ENCODE measurements at regions not wholly inside any gene's neighbourhood (a gene's known extent, or its start where the extent isn't known, plus 50 kb on each side); places are given as distances from the start of the nearest gene placed in this dataset.

DNA sequence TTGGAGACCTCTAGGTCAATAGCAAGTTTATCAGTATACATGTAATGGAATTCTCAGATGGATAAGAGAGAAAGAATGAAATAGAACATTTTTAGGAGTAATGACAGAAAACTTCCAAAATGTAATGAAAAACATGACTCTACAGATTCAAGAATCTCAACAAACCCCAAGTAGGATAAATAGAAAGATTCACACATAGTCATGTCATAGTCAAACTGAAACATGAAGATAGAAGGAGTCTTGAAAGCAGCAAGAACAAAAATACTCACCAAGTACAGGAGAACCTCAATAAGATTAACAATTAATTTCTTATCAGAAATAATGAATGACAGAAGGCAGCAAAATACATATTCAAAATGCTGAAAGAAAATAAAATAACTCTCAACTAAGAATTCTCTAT, 164.5 kb downstream of the SPATA31D1 start:
- no peak for DNase-seq (ENCODE audit: low spot score)

DNA sequence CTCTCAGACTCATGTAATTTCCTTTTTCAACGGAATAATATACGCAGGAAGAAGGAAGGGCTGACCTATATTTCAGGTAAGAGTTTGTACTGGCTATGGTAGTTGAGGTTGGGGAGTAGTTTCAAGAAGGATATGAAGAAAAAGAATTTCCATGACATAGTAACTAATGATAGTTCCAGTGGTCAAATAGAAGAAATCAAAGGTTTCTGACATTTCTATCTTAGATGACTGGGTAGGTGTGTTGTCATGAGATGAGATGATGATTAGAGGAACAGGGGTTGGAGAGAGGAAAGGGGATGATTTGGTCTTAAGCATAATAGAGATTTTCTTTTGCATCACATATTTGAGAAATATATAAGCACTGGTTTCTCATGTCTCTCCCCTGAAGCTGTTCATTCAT, 166.0 kb downstream of the SPATA31D1 start:
- no peak for DNase-seq (ENCODE audit: low spot score)

DNA sequence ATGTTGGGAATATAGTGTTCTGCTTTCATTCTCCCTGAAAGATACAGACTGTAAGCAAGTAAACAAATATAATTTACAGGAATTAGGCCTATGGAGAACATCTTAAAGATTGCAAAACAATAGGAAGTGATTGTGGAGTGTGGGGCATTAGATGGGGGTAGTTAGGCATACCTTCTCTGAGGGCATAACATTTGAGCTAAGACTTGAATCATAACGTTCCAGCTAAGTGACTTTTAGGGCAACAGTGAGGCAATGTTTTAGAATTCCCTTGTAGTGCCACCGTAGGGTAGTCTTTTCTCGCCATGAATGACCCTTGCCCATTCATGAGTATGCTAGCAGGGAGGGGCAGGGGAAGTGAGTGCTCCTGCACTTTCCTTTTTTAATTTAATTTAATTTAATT, 173.3 kb downstream of the SPATA31D1 start:
- no peak for DNase-seq (ENCODE audit: low spot score)

DNA sequence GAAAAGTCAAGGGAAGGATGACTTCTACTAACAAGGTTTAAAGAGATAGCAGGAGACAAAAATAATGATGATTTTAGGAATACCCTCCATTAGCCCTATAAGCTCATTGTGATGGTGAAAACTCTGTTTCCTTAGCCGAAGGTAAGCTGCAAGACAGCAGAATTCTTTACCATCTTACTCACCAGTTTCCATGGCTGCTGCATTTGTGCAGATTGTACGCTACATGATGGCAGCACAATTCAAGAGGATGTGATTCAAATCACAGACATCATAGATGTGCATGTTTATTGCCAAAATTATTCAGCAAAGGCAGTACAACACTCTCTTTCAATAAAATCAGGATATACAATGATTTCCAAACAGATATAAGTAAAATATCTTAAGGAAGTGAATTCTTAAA, 175.6 kb downstream of the SPATA31D1 start:
- no peak for DNase-seq (ENCODE audit: low spot score)

DNA sequence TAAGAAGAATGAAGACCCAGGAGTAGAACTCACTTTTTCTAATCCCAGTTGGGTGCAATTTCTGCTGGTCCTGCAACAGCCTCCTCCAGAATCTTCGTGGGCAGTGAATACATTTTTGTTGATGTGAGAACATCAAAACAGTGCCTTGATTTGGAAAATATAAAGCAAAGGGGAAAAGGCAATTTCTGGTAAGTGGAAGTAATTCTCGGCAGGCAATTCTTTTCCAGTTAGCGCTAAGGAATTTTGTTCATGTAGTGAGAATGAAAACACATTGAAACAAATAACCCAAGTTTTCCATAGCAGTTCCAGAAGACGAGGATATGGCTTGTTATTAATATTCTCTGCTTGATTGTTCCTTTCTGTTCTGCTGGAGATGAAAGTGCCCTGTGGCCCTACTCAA, 178.7 kb downstream of the SPATA31D1 start:
- DNase-seq (ENCODE audit: low spot score), result no peak

DNA sequence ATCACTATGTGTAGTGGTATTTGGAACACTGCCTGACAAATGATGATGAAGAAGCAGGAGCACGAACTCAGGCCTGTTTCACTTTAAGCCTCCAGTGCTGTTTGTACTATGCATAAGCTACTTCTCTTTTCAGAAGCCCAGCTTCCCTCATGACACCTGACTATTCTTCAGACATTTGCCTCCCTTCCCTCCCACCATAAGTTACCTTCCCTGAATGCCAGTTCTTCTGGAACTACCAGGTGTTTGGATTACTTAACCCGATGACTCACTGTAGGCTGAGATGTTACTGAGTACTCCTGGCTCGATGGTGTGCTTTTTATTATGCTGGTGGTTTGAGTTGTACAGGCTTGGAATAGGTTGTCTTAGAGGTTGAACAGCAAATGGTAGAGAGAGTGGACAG, 180.0 kb downstream of the SPATA31D1 start:
- DNase-seq (ENCODE audit: low spot score), result no peak

DNA sequence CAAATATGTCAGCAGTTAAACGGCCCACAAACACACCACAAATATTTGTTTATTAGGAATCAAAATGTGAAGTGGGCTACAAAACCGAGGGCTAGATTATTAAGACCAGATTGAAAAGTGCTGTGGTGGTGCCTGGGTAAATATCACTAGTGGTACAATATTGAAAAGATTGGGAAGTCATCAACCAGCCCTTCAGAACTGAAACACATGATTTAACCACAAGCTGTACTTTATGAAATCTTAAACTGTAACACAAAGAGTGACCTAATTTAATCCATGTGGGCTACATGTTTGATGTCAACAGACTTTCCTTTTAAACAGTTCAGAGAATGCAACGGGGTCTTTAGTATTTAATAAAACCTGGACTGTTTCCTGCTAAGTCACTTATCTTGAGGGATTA, 182.3 kb downstream of the SPATA31D1 start:
- DNase-seq (ENCODE audit: low spot score), result peak; percentile 44

DNA sequence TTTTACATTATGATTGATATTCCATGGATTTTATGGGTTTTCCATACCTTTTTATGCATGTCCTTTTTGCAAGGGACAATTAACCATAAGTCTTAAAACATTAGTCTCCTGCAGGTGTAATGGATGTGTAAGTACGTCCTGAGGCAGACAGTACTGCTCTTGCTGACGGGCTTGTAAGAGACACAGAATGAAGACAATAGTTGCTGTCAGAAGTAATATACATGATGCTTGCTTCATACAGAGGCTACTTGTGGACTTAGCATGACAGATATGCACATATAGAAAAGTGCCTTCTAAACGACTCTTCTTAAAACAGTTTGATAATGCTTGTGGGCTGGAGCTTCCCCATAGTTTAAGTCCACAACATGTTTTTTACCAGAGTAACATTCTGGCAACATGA, 182.7 kb downstream of the SPATA31D1 start:
- no peak for DNase-seq (ENCODE audit: low spot score)

DNA sequence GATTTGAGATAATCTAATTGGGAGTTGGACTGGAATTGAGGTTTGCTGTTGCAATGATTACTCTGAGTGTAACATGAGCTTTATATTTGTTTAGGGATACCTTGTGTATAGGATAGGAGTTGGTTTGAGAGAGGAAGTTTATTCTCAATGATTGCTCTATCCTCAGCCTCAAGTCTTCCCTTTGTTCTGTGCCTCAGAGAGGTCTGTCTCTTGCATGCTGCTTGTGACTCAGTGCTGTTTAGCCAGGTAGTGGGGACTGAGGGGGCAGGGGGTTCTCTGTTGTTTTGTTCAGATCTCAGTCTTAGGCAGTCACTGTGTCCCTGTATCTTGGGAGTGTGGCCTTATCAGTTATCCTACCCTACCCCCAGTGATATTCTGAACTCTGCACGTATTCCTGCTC, 192.1 kb downstream of the SPATA31D1 start:
- no peak for DNase-seq (ENCODE audit: low spot score)

DNA sequence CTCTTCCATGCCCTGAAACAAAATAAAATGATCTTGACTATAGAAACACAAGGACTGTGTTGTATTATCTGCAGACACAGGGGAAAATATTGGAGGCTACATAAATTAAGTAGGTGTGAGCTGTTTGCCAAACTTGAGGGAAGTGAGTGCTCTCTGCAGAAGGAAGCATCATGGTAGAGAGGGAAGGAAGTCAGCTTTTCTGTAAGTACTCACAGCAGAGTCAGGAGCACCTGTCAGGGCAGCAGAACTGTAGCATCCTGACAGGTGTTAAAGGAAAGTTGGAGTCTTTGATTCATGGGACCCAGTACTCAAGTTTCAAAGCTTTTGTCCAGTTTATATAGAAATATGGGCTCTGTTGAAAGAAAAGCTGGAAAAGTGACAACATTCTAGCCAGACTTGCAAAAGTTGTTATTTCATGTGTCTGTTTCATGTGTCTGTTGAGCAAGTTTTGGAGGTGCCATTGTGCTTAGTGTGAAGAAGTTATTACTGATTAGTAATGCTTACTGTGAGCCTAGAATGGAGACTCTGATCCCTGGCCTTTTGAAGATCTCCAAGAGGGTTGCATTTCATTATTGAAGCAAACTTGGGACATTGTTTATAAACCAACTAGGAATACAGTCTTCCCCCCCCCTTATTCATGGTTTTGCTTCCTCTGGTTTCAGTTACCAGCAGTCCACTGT, 194.7 kb downstream of the SPATA31D1 start:
- no peak for DNase-seq (ENCODE audit: low spot score)

DNA sequence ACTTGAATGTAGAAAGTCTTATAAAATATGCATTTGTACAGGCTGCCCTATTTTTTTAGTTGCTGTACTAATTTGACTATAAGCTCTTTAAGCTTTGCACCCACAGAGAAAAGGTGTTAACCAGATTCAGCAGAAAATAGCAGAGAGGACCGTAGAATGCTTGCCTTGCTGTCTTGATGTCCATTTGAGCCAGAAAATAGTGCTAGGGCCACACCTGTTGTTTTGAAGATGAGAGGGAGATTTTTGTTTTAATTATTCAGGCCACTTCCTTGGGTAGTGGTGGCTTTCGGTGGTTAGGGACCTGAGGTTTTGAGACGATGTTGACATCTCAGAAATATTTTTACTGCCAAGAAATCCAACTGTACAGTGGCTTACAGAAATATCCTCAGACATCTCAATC, 196.0 kb downstream of the SPATA31D1 start:
- DNase-seq (ENCODE audit: low spot score), result no peak

DNA sequence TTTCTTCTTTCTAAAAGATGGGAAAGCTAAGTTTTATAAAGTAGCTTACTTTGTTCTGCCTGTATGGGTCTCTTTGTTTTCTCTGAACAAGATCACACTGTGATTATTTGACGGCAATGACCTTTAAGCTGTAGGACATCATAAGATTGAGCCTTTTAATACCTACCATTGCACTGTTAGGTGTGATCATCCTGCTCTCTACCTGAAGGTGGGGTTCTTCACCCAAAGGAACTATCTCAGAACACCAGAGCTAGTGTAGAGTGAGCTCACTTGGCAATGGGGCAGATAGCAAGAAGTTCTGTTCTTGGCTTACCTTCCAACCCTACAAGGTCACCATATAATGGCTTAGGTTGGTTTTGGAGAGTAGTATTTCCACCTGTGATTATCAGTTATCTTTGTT, 200.2 kb downstream of the SPATA31D1 start:
- DNase-seq (ENCODE audit: low spot score), result no peak

DNA sequence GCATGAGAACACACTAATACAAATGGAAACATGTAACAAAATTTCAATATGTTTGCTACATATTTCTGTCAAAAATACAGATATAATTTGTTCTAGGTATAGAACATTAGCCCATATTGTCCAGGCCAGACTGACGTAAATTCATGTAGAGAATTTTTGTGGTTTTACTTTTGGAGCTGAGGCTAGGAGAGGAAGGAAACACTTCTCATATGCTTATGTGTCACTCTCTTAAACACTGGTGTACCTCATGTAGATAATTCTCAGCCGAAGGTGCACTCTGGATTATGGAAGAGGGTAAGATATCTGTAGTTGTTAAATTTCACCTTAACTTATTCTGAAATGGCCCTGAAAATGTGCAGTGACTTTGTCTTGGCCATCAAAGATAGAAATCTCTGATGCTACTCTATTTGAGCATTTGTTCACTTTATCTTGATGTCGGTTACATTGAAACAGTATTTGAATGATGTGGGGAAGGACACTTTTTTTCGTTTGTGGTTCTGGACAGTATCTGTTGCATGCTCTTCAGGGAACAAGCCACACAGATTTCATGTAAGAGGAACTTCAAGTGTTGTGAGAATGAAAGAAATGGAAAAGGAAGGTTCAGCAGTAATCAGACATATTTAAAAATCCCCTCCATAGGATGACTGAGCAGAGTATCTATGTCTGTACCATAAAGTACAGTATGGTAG, 202.7 kb downstream of the SPATA31D1 start:
- no peak for DNase-seq (ENCODE audit: low spot score)

DNA sequence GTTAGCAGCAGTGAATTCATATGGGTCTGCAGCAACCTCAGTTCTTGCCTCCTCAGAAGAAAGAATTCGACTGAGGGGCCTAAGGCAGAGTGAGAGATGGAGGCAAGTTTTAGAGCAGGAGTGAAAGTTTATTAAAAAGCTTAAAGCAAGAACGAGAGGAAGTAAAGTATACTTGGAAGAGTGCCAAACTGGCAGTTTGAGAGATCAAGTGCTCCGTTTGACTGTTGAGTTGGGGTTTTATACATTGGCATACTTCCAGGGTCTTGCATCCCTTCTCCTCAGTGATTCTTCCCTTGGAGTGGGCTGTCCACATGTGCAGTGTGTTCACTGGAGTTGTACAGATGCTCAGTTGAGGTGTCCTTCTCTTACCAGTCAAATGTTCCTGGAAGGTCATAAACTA, 203.6 kb downstream of the SPATA31D1 start:
- DNase-seq (ENCODE audit: low spot score), result no peak

DNA sequence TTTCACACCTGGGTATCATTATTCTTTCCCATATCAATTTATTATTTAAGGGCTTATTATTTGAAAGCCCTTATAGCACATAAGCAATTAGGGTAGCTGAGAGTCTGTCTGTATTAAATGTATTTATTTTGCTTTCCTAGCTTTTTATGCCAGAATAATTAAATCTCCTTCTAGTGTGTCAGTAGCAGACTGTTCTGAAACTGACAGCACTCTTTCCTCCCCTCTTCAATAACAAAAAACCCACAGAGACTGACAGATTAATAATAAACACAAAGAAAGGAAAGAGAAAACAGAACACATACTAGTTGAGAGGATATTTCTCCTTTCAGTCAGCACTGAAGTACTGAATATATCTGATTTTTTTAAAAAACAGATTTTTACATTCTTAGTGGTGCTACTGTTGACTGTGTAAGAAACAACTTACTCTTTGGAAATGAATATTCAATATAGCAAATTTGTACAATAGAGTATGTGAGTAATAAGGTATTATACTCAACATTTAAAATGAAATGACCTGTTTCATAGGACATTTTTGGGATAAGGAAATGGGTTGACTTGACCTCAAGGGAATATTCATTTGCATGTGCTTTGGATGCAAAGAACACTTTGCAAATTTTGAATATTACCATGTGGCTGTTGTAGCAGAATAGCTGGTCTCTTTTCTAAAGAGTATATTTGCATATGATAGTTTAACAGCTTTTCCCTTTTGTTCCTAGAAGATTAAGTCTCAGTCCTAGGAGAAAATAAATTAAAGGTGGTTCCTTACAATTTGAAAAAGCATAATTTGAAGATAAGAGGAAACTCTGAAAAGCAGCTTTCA, 208.3 kb downstream of the SPATA31D1 start:
- no peak for DNase-seq (ENCODE audit: low spot score)

DNA sequence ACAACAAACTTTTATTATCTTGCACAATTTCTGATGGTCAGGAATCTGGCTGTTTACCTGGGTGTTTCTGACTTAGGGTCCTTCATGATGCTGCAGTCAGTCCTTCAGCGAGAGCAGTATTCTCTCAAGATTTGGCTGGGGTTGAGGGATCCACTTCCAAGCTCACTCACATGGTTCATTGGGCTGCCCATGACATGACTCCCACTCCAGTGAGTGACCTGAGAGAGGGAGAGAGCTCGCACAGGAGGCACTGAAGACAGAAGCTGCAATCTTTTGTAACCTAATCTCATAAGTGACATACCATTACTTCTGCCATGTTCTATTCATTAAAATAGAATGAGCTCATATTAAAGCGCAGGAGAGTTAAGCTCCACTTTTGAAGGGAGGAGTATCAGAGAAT, 212.6 kb downstream of the SPATA31D1 start:
- DNase-seq (ENCODE audit: low spot score), result no peak

DNA sequence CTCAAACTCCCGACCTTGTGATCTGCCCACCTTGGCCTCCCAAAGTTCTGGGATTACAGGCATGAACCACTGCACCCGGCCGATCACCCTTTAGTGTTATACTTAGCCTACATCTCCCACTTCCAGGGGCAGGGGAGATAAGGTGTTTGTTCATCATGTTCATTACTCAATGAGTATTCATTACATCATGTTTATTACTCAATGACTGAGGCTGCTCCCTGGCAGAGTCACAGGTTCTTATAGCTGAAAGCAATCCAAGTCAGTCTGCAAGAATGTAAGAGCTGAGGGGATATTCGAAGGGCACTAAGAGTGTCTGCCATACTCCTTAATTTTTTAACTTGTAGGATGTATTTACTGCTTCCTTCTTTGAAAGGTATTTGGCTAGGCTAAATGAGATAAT, 214.2 kb downstream of the SPATA31D1 start:
- peak; percentile 28 for DNase-seq (ENCODE audit: low spot score)

DNA sequence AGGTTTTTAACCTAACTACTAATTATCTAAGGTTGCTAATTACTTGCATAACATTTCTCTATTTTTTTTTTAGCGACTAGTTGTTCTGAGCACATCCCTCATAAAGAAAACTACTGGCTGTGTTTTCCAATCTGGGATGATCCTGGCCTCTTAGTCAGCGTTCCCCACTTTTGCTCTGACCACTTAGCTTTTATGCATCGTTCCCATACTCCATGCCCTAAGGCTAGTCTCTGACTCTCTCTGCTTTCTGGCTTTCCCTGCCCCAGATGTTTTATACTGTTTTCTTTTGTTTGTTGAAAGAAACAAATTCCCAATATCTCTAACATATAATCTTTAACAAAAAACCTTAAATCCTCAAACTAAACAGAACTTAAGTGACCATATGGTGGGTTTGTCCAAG, 217.9 kb downstream of the SPATA31D1 start:
- DNase-seq (ENCODE audit: low spot score), result no peak

DNA sequence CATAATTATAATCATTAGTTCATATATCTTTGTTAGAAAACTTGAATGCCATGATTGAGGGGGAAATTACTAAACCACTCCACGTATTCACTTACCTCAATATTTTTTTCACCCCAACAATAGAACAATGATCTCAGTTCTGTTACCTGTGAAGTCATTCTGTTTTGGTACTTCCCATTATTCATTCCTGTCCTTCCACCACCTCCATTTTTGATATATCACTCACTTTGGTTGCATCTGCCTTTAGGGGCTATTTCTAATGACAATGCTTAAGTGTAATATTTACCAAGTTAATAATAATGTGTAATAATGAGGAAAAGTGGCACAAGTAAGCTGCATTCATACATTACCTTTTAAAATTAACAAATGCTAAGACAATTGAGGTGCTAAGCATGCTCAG, 218.4 kb downstream of the SPATA31D1 start:
- no peak for DNase-seq (ENCODE audit: low spot score)

DNA sequence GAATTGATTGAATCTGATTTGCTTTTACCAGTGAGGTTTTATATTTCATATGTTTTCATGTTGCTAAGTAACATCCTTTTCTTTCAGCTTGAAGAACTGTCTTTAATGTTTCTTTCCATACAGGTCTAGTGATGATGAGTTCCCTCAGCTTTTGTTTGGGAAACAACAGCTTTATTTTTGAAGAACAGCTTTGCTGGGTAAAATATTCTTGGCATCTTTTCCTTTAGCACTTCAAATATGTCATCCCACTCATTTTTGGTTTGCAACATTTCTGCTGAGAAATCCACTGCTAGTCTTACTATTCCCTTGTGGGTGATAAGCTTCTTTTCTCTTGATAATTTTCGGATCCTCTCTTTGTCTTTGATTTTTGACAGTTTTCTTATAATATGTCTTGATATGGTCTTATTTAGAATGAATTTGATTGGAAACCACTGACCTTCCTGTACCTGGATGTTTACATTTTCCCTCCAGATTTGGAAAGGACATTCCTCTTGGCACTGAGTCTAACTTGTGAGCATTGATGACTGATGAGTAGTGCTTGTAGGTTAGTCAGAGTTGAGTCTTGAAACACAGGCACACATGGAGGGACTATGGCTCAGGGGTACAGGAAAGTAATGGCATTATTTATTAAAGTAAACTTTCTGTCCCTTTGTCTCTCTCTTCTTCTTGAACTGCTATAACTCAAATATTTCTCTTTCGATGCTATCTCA, 220.3 kb downstream of the SPATA31D1 start:
- no peak for DNase-seq (ENCODE audit: low spot score)

DNA sequence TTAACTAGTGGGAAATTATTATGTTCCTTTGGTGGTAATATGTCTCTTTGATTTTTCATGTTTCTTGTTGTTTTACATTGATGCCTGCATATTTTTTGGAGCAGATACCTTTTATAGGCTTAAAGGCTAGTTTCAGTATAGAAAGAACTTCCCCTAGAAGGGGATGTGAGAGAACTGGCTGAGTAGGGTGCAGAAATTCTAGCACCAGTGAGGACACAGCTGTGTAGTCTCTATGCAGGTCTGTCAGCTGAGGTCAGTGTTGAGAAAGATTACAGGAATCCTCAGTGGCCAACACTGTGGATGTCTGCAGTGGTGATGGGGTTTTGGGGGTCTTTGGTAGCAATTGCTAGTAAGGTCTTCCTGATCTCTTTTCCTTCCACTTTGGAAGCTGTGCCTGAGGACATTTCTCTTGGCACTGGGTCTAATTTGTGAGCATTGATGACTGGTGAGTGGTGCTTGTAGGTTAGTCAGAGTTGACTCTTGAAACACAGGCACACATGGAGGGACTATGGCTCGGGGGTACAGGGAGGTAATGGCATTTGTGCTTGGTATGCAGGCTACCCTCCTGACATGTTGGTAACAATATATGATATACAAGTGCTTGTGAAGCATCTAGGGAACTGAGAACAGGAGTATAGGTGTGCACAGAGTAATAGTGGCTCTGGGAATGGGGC, 221.4 kb downstream of the SPATA31D1 start:
- DNase-seq (ENCODE audit: low spot score), result no peak

DNA sequence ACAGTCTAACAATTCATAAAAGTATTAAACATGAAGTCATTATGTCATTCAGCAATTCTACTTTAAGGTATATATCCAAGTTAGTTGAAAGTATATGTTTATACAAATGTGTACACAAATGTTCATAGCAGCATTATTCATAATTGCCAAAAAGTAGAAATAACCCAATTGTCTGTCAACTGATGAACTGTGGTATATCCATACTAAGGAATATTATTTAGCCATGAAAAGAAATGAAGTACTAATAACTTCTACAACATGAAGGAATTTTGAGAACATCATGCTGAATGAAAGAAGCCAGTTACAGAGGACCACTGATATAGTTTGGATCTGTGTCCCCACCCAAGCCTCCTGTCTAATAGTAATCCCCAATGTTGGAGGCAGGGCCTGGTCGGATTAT, 224.3 kb downstream of the SPATA31D1 start:
- DNase-seq (ENCODE audit: low spot score), result no peak
